NB4 (cell line): ENCODE measurements at regions not wholly inside any gene's neighbourhood (a gene's known extent, or its start where the extent isn't known, plus 50 kb on each side); places are given as distances from the start of the nearest gene placed in this dataset.

Experiments
- DNase-seq: peaks from one replicate; pipeline ENCODE4 v3.0.0; 2010; ENCODE audit warnings: low read depth
- H3K4me3 ChIP-seq: one replicate; pipeline ENCODE4 v1.5.1; 2011; ENCODE audit warnings: mild to moderate bottlenecking, low read depth, low read length, moderate library complexity
- CTCF ChIP-seq: IDR thresholded peaks from one replicate; pipeline ENCODE4 v1.5.1; 2012; ENCODE audit warnings: low read depth, low read length
- MAX ChIP-seq: IDR thresholded peaks from 2 replicates; pipeline ENCODE4 v1.6.1; 2011; ENCODE audit warnings: low read depth, low read length
- MYC ChIP-seq: IDR thresholded peaks from 2 replicates; pipeline ENCODE4 v1.6.1; 2011; ENCODE audit warnings: low read depth, low read length
- POLR2A ChIP-seq: IDR thresholded peaks from 2 replicates; pipeline ENCODE4 v1.6.1; 2011; ENCODE audit warnings: mild to moderate bottlenecking; ENCODE audit not compliant: insufficient read length; ENCODE audit errors: extremely low read depth

- TF ChIP-seq POLR2A (no peak), CTCF (no peak), MYC (no peak), MAX (no peak)
- DNase-seq, result no peak
Measured at GRCh38 chr3:124522082-124522625, 208.1 kb upstream of the UMPS start.

GRCh38 chr3:124526601-124527000 lies 203.7 kb upstream of the UMPS start:
- DNase-seq, result no peak
- no peak overlapping the region for H3K4me3 ChIP-seq
- peak; percentile 18 for TF ChIP-seq CTCF
- no peak for TF ChIP-seq MYC

More at GRCh38 chr3:124522082-124522625, 208.1 kb upstream of the UMPS start:
- H3K4me3 ChIP-seq, result no peak overlapping the region

GRCh38 chr3:124529826-124530571 lies 200.3 kb upstream of the UMPS start:
- DNase-seq, result no peak
- no peak for TF ChIP-seq MYC
- TF ChIP-seq CTCF, result no peak
- TF ChIP-seq POLR2A, result no peak
- no peak for TF ChIP-seq MAX
- H3K4me3 ChIP-seq, result no peak overlapping the region

- no peak overlapping the region for H3K4me3 ChIP-seq
- no peak for DNase-seq
- TF ChIP-seq POLR2A (no peak), MAX (no peak), MYC (no peak), CTCF (no peak)
Measured at GRCh38 chr3:124530916-124531315, 199.3 kb upstream of the UMPS start.

GRCh38 chr3:124532071-124532470 lies 198.2 kb upstream of the UMPS start:
- no peak for TF ChIP-seq MYC
- no peak for TF ChIP-seq MAX
- no peak for TF ChIP-seq POLR2A
- no peak for TF ChIP-seq CTCF
- no peak overlapping the region for H3K4me3 ChIP-seq

More at GRCh38 chr3:124532071-124532470, 198.2 kb upstream of the UMPS start:
- no peak for DNase-seq
